Activated naive CD4-positive, alpha-beta T cell treated with anti-CD3 and anti-CD28 coated beads, Interleukin-2, amount 10 ng/mL, durations not matched to agents 7 days and 5 days (primary cell): ENCODE measurements at regions not wholly inside any gene's neighbourhood (a gene's known extent, or its start where the extent isn't known, plus 50 kb on each side); places are given as distances from the start of the nearest gene placed in this dataset.

ENCODE experiments used
- CTCF ChIA-PET: fragments of 350-600 bp; sonication (Branson Sonifier 250); formaldehyde crosslinking; loops from one replicate; lab custom pipeline; 2021; ENCODE audit warnings: antibody characterized with exemption; lab: Charles Lee
- DNase-seq: peaks from one replicate; pipeline ENCODE4 v3.0.0-alpha.2; 2020
- H3K27ac Mint-ChIP-seq: one replicate; pipeline ENCODE4 v1.8.0; 2021; ENCODE audit warnings: mild to moderate bottlenecking, moderate library complexity, mixed read lengths
- H3K27me3 Mint-ChIP-seq: one replicate; pipeline ENCODE4 v1.8.0; 2021; ENCODE audit warnings: mild to moderate bottlenecking, mixed read lengths
- H3K36me3 Mint-ChIP-seq: one replicate; pipeline ENCODE4 v1.8.0; 2021; ENCODE audit warnings: mixed read lengths
- H3K4me1 Mint-ChIP-seq: one replicate; pipeline ENCODE4 v1.8.0; 2021; ENCODE audit warnings: mixed read lengths
- H3K4me3 Mint-ChIP-seq: one replicate; pipeline ENCODE4 v1.8.0; 2021; ENCODE audit warnings: mild to moderate bottlenecking, moderate library complexity, mixed read lengths
- H3K9me3 Mint-ChIP-seq: one replicate; pipeline ENCODE4 v1.8.0; 2021; ENCODE audit warnings: mixed read lengths

DNA sequence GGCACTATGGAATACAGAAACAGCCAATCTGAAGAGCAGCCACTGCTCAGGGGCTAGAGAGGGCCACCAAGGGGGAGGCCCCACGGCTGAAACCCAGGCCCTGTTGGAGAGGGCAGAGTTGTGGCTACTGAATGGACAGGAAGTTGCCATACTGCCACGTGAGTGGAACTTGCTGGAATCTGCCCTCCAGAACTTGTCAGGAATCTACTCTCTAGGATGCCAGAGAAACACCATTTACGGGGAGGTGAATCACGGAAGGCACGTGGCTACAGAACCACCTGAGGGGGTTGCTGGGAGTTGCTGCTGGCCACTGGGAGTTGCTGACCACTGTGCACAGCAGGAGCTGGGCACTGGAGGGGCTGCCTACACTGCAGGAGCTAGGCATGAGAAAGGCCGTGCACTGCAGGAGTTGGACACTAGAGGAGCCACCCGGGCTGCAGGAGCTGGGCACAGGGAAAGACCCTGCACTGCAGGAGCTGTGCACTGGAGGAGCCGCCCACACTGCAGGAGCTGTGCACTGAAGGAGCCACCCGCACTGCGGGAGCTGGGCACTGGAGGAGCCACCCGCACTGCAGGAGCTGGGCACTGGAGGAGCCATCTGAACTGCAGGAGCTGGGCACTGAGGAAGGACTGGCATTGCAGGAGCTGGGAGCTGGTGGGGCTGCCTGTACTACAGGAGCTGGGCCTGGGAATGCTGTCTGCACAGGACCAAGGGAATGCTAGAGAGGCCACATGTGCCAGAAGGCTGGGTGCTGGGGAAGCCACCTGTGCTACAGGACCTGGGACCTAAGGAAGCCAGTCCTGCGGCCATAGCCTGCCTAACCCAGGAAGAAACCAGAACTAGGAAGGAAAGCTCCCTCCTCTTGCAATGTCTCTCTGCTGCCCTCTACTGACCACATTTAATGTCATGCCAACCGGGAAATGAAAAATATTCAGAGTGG, 343.4 kb downstream of the MATN1 start:
- Mint-ChIP-seq H3K4me3 (no peak overlapping the region), H3K27ac (no peak overlapping the region)
- CTCF ChIA-PET, result interaction anchor here (0.8 to 2.1 kb wide), 17 partner anchors 8 to 1134 kb away, joined by 3 to 10 read pairs (median 4); no protein-coding TSS in a partner anchor

DNA sequence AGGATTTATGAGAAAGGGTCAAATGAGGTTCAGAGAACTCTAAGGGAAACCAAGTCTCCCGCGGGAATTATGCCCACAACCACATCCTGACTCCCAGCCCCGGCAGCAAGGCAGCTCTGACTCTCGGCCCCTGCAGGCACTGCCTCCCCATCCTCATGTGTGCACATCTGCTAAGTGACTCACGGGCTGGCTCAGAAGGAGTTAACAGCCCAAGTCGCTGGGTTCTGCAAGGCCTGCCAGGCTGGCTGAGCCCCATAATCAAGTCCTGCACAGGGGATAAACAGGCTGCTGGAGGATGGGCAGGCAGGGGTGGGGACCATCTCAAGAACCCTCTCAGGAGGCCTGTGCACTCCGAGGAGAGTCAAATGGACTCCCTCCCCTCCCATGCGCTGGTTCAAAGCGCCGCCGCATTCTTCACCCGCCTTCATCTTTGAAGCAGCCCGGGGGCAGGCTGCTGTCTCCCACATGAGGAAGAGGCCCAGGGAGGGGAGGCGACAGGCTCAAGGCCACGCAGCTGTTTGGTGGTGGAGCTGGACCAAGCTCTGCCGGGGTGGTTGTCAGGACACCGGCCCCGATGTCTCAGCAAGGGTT, 344.3 kb downstream of the MATN1 start:
- H3K4me3 Mint-ChIP-seq, result no peak overlapping the region
- H3K36me3 Mint-ChIP-seq, result no peaks in the 10 kb centered on the region
- H3K9me3 Mint-ChIP-seq, result no peaks in the 10 kb centered on the region
- DNase-seq, result no peak
- H3K4me1 Mint-ChIP-seq, result no peaks in the 10 kb centered on the region
- H3K27ac Mint-ChIP-seq, result no peak overlapping the region
- peaks cover 26% of the 10 kb centered on the region for H3K27me3 Mint-ChIP-seq
- CTCF ChIA-PET, result interaction anchor here (1.7 to 2.1 kb wide), 3 partner anchors 15 to 586 kb away, joined by 8 to 10 read pairs (median 9); no protein-coding TSS in a partner anchor

More for the DNA sequence above, 343.4 kb downstream of the MATN1 start:
- H3K4me1 Mint-ChIP-seq, result no peaks in the 10 kb centered on the region
- DNase-seq, result peak; percentile 62
- no peaks in the 10 kb centered on the region for H3K36me3 Mint-ChIP-seq
- H3K27me3 Mint-ChIP-seq, result peaks cover 26% of the 10 kb centered on the region
- no peaks in the 10 kb centered on the region for H3K9me3 Mint-ChIP-seq

- Mint-ChIP-seq H3K36me3 (no peaks in the 10 kb centered on the region), H3K4me3 (no peak overlapping the region), H3K4me1 (no peaks in the 10 kb centered on the region), H3K27me3 (peaks cover 31% of the 10 kb centered on the region), H3K27ac (no peak overlapping the region), H3K9me3 (no peaks in the 10 kb centered on the region)
- peak; percentile 13 for DNase-seq
- CTCF ChIA-PET, result no interaction called here
Measured at GRCh38 chr1:30378003-30378596, 345.3 kb downstream of the MATN1 start.

DNA sequence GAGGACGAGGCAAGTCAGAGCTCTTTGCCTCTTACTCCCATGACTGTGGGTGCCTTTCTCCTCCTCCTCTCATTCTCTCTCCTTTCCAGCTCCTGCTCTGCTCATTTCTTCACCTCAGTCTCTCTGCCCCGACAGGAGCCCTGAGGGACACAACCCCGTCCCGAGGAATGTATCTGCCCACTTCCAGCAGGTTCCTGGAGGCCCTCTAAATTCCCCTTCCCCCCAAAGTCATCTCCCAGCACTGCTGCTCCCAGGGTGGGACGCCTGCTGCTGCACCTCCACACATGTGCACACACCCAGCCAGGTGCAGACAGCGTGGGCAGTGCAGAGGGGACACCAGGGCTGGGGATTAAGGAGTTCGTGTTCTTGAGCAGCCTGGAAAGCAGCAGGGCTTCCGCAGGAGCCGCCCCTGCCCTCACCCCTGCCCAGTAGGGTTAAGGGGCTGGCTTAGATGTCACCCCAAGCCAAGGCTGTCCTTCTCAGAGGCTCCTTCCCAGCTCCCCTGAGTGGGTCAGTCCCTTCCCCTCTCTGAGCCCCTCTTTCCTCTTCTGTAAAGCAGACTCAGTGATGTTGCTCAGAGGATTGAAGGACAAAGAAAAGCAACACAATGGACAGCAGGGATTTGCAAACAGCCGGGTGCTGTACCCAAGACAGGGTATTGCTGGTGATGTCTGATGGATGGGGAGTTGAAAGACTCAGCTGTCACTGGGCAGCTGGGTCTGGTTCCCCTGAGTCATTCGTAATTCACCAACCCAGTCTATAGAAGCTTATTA, 346.0 kb downstream of the MATN1 start:
- H3K4me1 Mint-ChIP-seq, result no peaks in the 10 kb centered on the region
- no peaks in the 10 kb centered on the region for H3K9me3 Mint-ChIP-seq
- no peak for DNase-seq
- H3K27ac Mint-ChIP-seq, result no peak overlapping the region
- CTCF ChIA-PET, result no interaction called here
- no peak overlapping the region for H3K4me3 Mint-ChIP-seq
- H3K36me3 Mint-ChIP-seq, result no peaks in the 10 kb centered on the region
- peaks cover 32% of the 10 kb centered on the region for H3K27me3 Mint-ChIP-seq

DNA sequence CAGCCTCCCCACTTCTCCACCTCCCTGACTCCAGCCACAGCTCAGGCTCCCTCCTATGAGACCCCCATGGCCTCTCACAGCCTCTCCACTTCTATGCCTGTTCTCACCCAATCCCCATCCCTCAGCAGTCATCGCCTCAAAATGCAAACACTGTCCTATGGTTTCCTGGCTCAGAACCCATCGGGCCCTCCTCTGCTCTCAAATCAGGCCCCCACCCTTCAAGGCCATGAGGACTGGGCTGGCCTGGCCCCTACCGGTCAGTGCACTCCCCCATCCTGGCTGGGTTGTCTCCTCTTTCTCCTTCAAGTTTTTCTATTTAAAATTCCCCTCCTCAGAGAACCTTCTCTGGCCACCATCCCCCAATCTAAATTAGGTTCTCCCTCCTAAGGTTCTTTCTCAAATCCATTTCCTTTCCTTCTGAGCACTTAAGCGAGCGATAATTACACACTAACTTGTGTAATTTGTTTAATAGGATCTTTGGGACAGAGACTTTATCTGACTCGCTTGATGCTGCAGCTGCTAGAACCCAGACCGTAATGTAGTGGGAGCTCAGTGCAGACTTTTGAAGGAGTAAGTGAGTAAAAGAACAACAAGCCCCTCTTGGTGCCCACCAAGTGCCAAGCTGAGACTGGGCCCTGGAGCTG, 347.2 kb downstream of the MATN1 start:
- DNase-seq, result no peak
- H3K36me3 Mint-ChIP-seq, result no peaks in the 10 kb centered on the region
- H3K27ac Mint-ChIP-seq, result no peak overlapping the region
- peaks cover 26% of the 10 kb centered on the region for H3K27me3 Mint-ChIP-seq
- H3K4me3 Mint-ChIP-seq, result no peak overlapping the region
- CTCF ChIA-PET, result no interaction called here
- H3K9me3 Mint-ChIP-seq, result no peaks in the 10 kb centered on the region
- H3K4me1 Mint-ChIP-seq, result no peaks in the 10 kb centered on the region

GRCh38 chr1:30375156-30375555, 348.2 kb downstream of the MATN1 start:
- no peaks in the 10 kb centered on the region for H3K4me1 Mint-ChIP-seq
- H3K27ac Mint-ChIP-seq, result no peak overlapping the region
- no peak for DNase-seq
- peaks cover 25% of the 10 kb centered on the region for H3K27me3 Mint-ChIP-seq
- CTCF ChIA-PET, result no interaction called here
- H3K36me3 Mint-ChIP-seq, result no peaks in the 10 kb centered on the region
- no peaks in the 10 kb centered on the region for H3K9me3 Mint-ChIP-seq
- H3K4me3 Mint-ChIP-seq, result no peak overlapping the region

DNA sequence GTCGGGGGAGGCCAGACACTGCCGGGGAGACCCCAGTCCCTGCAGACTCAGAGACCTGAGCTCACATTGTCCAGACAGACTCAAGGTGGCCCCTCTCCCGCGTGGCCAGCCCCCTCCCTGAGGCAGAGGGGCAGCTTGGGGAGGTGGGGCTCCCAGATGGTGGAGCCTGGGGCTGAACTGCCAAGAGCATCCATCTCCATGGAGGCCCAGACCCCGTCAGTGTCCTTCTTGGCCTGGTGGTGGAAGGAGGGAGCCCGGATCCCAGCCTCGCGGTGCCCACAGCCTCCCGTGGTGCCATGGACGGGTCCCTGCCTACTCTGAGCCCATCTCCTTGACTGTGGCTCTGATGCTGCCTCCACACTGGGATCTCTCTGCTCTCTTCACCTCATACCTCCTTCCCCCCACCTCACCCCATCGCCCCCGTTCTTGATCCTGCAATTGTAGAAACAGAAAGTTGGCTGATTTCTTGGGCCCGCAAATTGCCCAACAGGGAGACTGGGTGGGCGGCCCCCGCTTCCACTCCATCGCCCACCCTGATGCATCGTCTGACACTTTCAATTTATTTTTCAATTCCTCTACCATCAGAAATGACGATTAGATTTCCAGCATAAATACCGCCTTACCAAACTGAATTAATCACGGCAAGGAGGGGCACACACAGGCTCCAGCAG, 348.9 kb downstream of the MATN1 start:
- H3K4me3 Mint-ChIP-seq, result no peak overlapping the region
- H3K36me3 Mint-ChIP-seq, result no peaks in the 10 kb centered on the region
- DNase-seq, result no peak
- CTCF ChIA-PET, result no interaction called here
- no peaks in the 10 kb centered on the region for H3K4me1 Mint-ChIP-seq
- no peaks in the 10 kb centered on the region for H3K9me3 Mint-ChIP-seq
- H3K27me3 Mint-ChIP-seq, result peaks cover 22% of the 10 kb centered on the region
- H3K27ac Mint-ChIP-seq, result no peak overlapping the region

GRCh38 chr1:30373471-30374399, 349.6 kb downstream of the MATN1 start:
- Mint-ChIP-seq H3K9me3 (no peaks in the 10 kb centered on the region), H3K36me3 (no peaks in the 10 kb centered on the region), H3K27ac (no peak overlapping the region), H3K4me3 (no peak overlapping the region), H3K4me1 (no peaks in the 10 kb centered on the region), H3K27me3 (peaks cover 16% of the 10 kb centered on the region)
- DNase-seq, result no peak
- CTCF ChIA-PET, result no interaction called here

GRCh38 chr1:30372792-30373433, 350.5 kb downstream of the MATN1 start:
- CTCF ChIA-PET, result interaction anchor here (1.5 kb wide), 1 partner anchor 7 kb away, joined by 6 read pairs; no protein-coding TSS in a partner anchor
- Mint-ChIP-seq H3K4me3 (no peak overlapping the region), H3K4me1 (no peaks in the 10 kb centered on the region), H3K27me3 (peaks cover 16% of the 10 kb centered on the region), H3K9me3 (no peaks in the 10 kb centered on the region), H3K27ac (no peak overlapping the region), H3K36me3 (no peaks in the 10 kb centered on the region)
- DNase-seq, result no peak

- Mint-ChIP-seq H3K4me1 (no peaks in the 10 kb centered on the region), H3K27me3 (peaks cover 8% of the 10 kb centered on the region), H3K9me3 (no peaks in the 10 kb centered on the region), H3K27ac (no peak overlapping the region), H3K4me3 (no peak overlapping the region), H3K36me3 (no peaks in the 10 kb centered on the region)
- DNase-seq, result no peak
- CTCF ChIA-PET, result interaction anchor here (1.5 kb wide), 1 partner anchor 8 kb away, joined by 6 read pairs; no protein-coding TSS in a partner anchor
Measured at GRCh38 chr1:30371888-30372791, 351.2 kb downstream of the MATN1 start.

GRCh38 chr1:30371179-30371788, 352.1 kb downstream of the MATN1 start:
- peaks cover 7% of the 10 kb centered on the region for H3K27me3 Mint-ChIP-seq
- DNase-seq, result no peak
- no peak overlapping the region for H3K4me3 Mint-ChIP-seq
- no peaks in the 10 kb centered on the region for H3K9me3 Mint-ChIP-seq
- H3K4me1 Mint-ChIP-seq, result no peaks in the 10 kb centered on the region
- no peaks in the 10 kb centered on the region for H3K36me3 Mint-ChIP-seq
- CTCF ChIA-PET, result interaction anchor here (1.5 kb wide), 1 partner anchor 9 kb away, joined by 6 read pairs; no protein-coding TSS in a partner anchor
- H3K27ac Mint-ChIP-seq, result no peak overlapping the region
